ENCODE measurements at regions not wholly inside any gene's neighbourhood (a gene's known extent, or its start where the extent isn't known, plus 50 kb on each side); places are given as distances from the start of the nearest gene placed in this dataset.

DNA sequence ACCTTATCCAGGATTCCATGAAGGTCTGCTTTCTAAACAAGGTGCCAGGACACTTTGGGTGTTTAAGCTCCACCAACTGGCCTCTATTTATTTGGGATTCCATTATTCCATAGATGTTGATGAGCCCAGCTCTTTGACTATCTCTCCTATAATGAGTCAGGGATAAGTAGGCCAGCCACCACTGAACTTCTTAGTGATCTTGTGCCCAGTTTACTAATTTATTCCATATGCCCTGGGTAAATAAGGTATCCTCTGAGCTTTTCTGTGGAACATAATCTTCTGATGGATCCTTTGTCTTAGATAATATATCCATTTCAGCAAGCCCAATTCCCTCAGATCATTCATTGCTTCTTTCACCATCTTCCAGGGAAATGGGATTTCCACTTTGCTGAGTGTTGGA, 535.0 kb downstream of the FOXG1 start (continued):
- TF ChIP-seq ERG (CRISPR knock-in tag; IDR thresholded peaks at IDR 0.05) (no peak), GTF2I (CRISPR knock-in tag; conservative IDR thresholded peaks at IDR 0.05) (no peak), ZNF317 (CRISPR knock-in tag; IDR thresholded peaks at IDR 0.05; ENCODE audit: borderline replicate concordance, low read depth) (no peak), ZNF219 (CRISPR knock-in tag; IDR thresholded peaks at IDR 0.05; ENCODE audit: borderline replicate concordance) (no peak), ARID4B (CRISPR knock-in tag; IDR thresholded peaks at IDR 0.05; ENCODE audit: borderline replicate concordance) (no peak), ESRRA (CRISPR knock-in tag; IDR thresholded peaks at IDR 0.05; ENCODE audit: borderline replicate concordance) (no peak), FOXJ3 (CRISPR knock-in tag; IDR thresholded peaks at IDR 0.05; ENCODE audit: borderline replicate concordance) (no peak), TP53 (CRISPR knock-in tag; IDR thresholded peaks at IDR 0.05) (no peak), GABPB1 (CRISPR knock-in tag; IDR thresholded peaks at IDR 0.05) (no peak)
- TF ChIP-seq, protein P1, sequence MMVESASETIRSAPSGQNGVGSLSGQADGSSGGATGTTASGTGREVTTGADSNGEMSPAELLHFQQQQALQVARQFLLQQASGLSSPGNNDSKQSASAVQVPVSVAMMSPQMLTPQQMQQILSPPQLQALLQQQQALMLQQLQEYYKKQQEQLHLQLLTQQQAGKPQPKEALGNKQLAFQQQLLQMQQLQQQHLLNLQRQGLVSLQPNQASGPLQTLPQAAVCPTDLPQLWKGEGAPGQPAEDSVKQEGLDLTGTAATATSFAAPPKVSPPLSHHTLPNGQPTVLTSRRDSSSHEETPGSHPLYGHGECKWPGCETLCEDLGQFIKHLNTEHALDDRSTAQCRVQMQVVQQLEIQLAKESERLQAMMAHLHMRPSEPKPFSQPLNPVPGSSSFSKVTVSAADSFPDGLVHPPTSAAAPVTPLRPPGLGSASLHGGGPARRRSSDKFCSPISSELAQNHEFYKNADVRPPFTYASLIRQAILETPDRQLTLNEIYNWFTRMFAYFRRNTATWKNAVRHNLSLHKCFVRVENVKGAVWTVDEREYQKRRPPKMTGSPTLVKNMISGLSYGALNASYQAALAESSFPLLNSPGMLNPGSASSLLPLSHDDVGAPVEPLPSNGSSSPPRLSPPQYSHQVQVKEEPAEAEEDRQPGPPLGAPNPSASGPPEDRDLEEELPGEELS (CRISPR knock-in tag; IDR thresholded peaks at IDR 0.05) = no peak
- TF ChIP-seq, protein P2, sequence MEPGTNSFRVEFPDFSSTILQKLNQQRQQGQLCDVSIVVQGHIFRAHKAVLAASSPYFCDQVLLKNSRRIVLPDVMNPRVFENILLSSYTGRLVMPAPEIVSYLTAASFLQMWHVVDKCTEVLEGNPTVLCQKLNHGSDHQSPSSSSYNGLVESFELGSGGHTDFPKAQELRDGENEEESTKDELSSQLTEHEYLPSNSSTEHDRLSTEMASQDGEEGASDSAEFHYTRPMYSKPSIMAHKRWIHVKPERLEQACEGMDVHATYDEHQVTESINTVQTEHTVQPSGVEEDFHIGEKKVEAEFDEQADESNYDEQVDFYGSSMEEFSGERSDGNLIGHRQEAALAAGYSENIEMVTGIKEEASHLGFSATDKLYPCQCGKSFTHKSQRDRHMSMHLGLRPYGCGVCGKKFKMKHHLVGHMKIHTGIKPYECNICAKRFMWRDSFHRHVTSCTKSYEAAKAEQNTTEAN (CRISPR knock-in tag; IDR thresholded peaks at IDR 0.05) = no peak
- TF ChIP-seq, protein P3, sequence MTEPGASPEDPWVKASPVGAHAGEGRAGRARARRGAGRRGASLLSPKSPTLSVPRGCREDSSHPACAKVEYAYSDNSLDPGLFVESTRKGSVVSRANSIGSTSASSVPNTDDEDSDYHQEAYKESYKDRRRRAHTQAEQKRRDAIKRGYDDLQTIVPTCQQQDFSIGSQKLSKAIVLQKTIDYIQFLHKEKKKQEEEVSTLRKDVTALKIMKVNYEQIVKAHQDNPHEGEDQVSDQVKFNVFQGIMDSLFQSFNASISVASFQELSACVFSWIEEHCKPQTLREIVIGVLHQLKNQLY (CRISPR knock-in tag; IDR thresholded peaks at IDR 0.05) = no peak

- DNase-seq (ENCODE audit: low spot score) (no peak), ATAC-seq (no peak)
- no peak overlapping the region for H3K27ac Mint-ChIP-seq
- H3K36me3 Mint-ChIP-seq = no peaks in the 10 kb centered on the region
- no peak overlapping the region for H3K4me3 Mint-ChIP-seq
- H3K9me3 Mint-ChIP-seq = peaks cover 4% of the 10 kb centered on the region; the same call in 1 of the 2 replicates
- TF ChIP-seq ESRRA (CRISPR knock-in tag; IDR thresholded peaks at IDR 0.05; ENCODE audit: borderline replicate concordance) (no peak), ZNF263 (CRISPR knock-in tag; IDR thresholded peaks at IDR 0.05; ENCODE audit: low read depth) (no peak)
- POLR2A ChIA-PET = no interaction called here
- H3K27me3 Mint-ChIP-seq (ENCODE audit: low read depth) = no peaks in the 10 kb centered on the region
- H3K4me1 Mint-ChIP-seq = no peaks in the 10 kb centered on the region
- CTCF ChIA-PET = no interaction called here
These were observed 543.6 kb downstream of the FOXG1 start for GRCh38 chr14:29310210-29310609.

DNA sequence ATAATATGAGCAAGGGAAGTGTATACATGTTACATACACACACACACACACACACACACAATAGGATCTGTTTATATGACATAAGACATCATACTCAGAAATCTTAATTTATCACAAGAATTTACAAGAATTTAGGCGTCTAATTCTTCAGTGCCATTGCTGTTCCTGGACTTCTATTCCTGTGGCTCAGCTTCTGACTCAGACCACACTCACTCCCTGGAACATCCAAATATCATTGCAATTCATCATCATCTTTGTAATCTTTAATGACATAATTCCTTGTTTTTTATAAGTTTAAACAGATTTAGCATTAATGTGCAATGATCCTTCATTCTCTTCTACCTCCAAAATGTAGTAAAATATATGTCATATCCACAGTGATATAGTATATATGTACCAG, 544.2 kb downstream of the FOXG1 start:
- no peak for DNase-seq (ENCODE audit: low spot score)
- CTCF ChIA-PET = no interaction called here
- H3K9me3 Mint-ChIP-seq = peaks cover 4% of the 10 kb centered on the region; the same call in 1 of the 2 replicates
- H3K4me3 Mint-ChIP-seq = no peak overlapping the region
- H3K4me1 Mint-ChIP-seq = no peaks in the 10 kb centered on the region
- POLR2A ChIA-PET = no interaction called here
- no peak for ATAC-seq
- H3K27ac Mint-ChIP-seq = no peak overlapping the region
- no peaks in the 10 kb centered on the region for H3K36me3 Mint-ChIP-seq
- H3K27me3 Mint-ChIP-seq (ENCODE audit: low read depth) = no peaks in the 10 kb centered on the region
- TF ChIP-seq E2F5 (CRISPR knock-in tag; IDR thresholded peaks at IDR 0.05) = no peak
- no peak for TF ChIP-seq OVOL2 (CRISPR knock-in tag; IDR thresholded peaks at IDR 0.05; ENCODE audit: borderline replicate concordance)
- TF ChIP-seq, protein P4, sequence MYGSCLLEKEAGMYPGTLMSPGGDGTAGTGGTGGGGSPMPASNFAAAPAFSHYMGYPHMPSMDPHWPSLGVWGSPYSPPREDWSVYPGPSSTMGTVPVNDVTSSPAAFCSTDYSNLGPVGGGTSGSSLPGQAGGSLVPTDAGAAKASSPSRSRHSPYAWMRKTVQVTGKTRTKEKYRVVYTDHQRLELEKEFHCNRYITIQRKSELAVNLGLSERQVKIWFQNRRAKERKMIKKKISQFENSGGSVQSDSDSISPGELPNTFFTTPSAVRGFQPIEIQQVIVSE (CRISPR knock-in tag; IDR thresholded peaks at IDR 0.05; ENCODE audit: borderline replicate concordance) = no peak
- TF ChIP-seq, protein P1 (CRISPR knock-in tag; IDR thresholded peaks at IDR 0.05) = no peak
- TF ChIP-seq ZSCAN18 (CRISPR knock-in tag; IDR thresholded peaks at IDR 0.05) = no peak

Measured in WTC11 (cell line).